SK-N-MC (cell line): ENCODE measurements at regions not wholly inside any gene's neighbourhood (a gene's known extent, or its start where the extent isn't known, plus 50 kb on each side); places are given as distances from the start of the nearest gene placed in this dataset.

ENCODE experiments used
- EZH2 ChIP-seq: fragments of 200-600 bp; sonication (generic); IDR thresholded peaks from one replicate; pipeline ENCODE4 v1.6.1; 2017; ENCODE audit warnings: antibody characterized with exemption
- POLR2AphosphoS5 ChIP-seq: IDR thresholded peaks from 2 replicates; pipeline ENCODE4 v1.6.1; 2012; ENCODE audit warnings: mild to moderate bottlenecking, low read depth, low read length, borderline replicate concordance

DNA sequence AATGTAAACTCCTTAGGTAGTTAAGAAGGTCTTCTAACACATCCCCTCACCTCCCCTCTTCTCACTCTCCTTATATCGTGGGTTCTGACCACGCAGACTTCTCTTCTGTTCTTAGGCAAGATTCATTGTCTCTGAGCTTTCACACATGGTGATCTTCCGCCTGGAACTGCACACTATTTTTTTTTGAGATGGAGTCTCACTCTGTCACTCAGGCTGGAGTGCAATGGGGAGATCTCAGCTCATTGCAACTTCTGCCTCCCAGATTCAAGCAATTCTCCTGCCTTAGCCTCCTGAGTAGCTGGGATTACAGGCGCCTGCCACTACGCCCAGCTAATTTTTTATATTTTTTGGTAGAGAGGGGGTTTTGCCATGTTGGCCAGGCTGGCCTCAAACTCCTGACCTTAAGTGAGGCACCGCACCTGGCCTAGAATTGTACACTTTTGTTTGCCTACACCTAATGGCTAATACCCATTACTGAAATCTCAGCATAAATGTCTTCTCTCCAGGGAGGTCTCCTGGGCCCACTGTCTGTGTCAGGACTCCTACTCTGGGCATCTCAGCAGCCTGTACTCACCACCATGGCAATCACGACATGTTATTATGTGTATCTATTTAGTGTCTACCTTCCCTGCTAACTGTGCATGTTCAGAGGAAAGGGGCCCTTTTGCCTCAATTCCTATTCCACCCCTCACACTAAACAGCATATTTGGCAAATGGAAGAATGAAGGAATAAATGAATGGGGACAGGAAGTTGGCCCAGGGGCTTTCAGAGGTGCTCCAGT is 646.3 kb upstream of the DPP6 start:
- TF ChIP-seq POLR2AphosphoS5 (no peak), EZH2 (no peak)
